Testis (tissue), 2 donors: ENCODE measurements at regions not wholly inside any gene's neighbourhood (a gene's known extent, or its start where the extent isn't known, plus 50 kb on each side); places are given as distances from the start of the nearest gene placed in this dataset.

Source experiments
- DNase-seq: peaks from one replicate; pipeline ENCODE4 v3.0.0-alpha.2; 2019
- H3K27ac ChIP-seq, 2 donors: fragments of 200-600 bp; sonication (generic); one replicate each; pipeline ENCODE4 v1.5.1; 2019
- H3K27me3 ChIP-seq: fragments of 200-600 bp; sonication (generic); one replicate; pipeline ENCODE4 v1.5.1; 2019
- H3K36me3 ChIP-seq: fragments of 200-600 bp; sonication (generic); one replicate; pipeline ENCODE4 v1.5.1; 2017; ENCODE audit warnings: low read depth; ENCODE audit errors: missing control alignments
- H3K4me1 ChIP-seq: fragments of 200-600 bp; sonication (generic); one replicate; pipeline ENCODE4 v1.5.1; 2019
- H3K4me3 ChIP-seq, 2 donors: fragments of 200-600 bp; sonication (generic); one replicate each; pipeline ENCODE4 v1.5.1; 2017 to 2019
- H3K9me3 ChIP-seq: fragments of 200-600 bp; sonication (generic); one replicate; pipeline ENCODE4 v1.5.1; 2017
- POLR2A ChIP-seq: fragments of 450-650 bp; IDR thresholded peaks from one replicate; pipeline ENCODE4 v1.6.1; 2017; ENCODE audit warnings: antibody characterized with exemption, mild to moderate bottlenecking, moderate library complexity
- WGBS, 2 donors: methylation state at CpG; one replicate each; pipeline ENCODE4 v1.1.5; 2018; 5-methylcytosine and 5-hydroxymethylcytosine counted together
- intact Hi-C: fragments of 100-400 bp; cut with DNase I; formaldehyde crosslinking; loops from one replicate; pipeline ENCODE4 v1.15.1; 2023; ENCODE audit warnings: low total_unique reads
- small RNA-seq, 2 donors: library from RNA; depleted of rRNA; stranded (forward); fragments of <200 nt; gene quantifications; one replicate each; pipeline ENCODE3, GENCODE V24; 2016
- TF ChIP-seq, protein P1 (sequence below), 3 experiments: fragments of 450-650 bp in 2 of 3; fragments of 200-600 bp in 1 of 3; sonication (generic) in 1 of 3; IDR thresholded peaks; one replicate each; pipeline ENCODE4 v1.5.1; 2016 to 2019; ENCODE audit warnings: antibody characterized with exemption in 3 of 3, mild to moderate bottlenecking in 2 of 3, moderate library complexity in 1 of 3

DNA sequence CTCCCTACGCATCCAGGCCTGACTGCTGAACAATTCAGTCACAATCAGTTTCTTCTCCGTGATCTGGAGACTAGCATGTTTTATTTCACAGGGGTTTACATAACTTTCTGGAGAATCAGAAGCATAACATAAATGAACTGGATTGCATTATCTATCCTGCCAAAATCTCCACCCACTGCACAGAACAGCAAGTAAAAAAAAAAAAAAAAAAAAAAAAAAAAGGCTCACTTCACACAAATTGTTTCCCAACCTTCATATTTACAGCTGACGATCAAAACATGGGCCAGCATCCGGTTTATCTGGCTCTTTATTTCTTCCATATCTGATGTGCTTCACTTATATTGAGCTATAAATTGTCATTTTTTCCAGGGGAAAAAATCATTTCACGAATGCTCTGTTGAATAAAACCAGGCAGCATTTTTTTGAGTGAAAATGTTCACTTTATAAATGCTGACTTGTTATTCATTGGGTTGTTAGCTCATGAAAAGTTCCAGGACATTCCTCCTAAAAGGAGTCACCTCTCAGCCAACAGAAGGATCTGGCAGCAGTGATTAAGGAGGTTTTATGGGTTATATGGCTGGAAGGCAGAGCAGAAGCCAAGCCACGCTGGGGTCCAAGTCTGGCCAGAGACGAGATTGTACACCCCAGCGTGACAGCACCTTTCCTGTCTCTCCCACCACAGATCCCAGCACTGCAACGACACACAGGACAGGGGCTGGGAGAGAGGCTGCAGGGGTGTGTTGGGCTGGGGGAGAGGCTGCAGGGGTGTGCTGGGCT is 51.2 kb upstream of the GLI2 start:
- Histone ChIP-seq H3K27me3 (no peaks in the 10 kb centered on the region), H3K4me3 (no peak overlapping the region), H3K9me3 (no peaks in the 10 kb centered on the region), H3K36me3 (no peaks in the 10 kb centered on the region), H3K4me1 (peaks cover 4% of the 10 kb centered on the region), H3K27ac (no peak overlapping the region)
- intact Hi-C loops = loop anchor here (5.0 kb wide), 1 partner anchor 337 kb away; the partner anchor contains the start of gene INHBB
- TF ChIP-seq, protein P1, sequence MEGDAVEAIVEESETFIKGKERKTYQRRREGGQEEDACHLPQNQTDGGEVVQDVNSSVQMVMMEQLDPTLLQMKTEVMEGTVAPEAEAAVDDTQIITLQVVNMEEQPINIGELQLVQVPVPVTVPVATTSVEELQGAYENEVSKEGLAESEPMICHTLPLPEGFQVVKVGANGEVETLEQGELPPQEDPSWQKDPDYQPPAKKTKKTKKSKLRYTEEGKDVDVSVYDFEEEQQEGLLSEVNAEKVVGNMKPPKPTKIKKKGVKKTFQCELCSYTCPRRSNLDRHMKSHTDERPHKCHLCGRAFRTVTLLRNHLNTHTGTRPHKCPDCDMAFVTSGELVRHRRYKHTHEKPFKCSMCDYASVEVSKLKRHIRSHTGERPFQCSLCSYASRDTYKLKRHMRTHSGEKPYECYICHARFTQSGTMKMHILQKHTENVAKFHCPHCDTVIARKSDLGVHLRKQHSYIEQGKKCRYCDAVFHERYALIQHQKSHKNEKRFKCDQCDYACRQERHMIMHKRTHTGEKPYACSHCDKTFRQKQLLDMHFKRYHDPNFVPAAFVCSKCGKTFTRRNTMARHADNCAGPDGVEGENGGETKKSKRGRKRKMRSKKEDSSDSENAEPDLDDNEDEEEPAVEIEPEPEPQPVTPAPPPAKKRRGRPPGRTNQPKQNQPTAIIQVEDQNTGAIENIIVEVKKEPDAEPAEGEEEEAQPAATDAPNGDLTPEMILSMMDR (IDR thresholded peaks at IDR 0.05) = no peak
- TF ChIP-seq POLR2A = no peak
- DNase-seq = no peak
- 67 to 69% methylated on average over 9 of the region's 9 CpGs for WGBS, 2 donors

DNA sequence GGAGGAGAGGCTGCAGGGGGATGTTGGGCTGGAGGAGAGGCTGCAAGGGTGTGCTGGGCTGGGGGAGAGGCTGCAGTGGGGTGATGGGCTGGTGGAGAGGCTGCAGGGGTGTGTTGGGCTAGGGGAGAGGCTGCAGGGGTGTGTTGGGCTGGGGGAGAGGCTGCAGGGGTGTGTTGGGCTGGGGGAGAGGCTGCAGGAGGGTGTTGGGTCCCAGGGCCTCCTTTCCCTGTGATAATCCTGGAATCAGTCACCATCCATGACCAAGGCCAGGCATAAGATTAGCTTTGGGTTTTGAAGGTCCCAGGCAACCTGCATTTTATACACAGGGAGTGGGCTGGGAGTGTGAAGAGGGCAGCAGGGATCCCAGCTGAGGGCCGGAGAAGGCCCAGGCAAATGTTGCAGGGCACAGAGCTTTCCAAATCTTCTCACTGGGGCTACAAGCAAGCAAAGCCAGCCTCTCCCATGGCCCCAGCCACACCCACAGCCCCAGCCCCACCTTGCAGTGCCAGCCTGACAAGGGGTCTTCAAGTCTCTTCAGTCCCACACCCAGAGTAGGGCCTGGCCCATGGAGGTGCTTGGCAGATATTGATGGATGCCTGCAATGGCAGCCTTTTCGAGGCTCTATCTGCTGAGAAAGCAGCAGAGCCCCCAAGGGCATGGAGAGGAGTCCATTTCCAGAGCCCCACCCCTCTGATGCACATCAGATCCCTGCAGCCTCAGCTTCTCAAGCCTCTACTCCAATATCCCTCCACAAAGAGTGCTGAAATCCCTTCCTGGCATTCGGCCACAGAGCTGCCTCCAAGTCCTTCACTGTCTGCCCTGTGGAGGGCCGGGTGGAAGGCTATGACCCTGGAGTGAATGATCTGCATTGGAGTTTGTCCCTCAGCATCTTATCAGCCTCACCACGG is 50.3 kb upstream of the GLI2 start:
- intact Hi-C loops = no loop called here
- Histone ChIP-seq H3K4me3 (no peak overlapping the region), H3K9me3 (no peaks in the 10 kb centered on the region), H3K4me1 (no peaks in the 10 kb centered on the region), H3K36me3 (no peaks in the 10 kb centered on the region), H3K27ac (no peak overlapping the region), H3K27me3 (no peaks in the 10 kb centered on the region)
- DNase-seq = no peak
- 78 to 100% methylated on average over 1 to 5 of the region's 5 CpGs for WGBS, 2 donors
- TF ChIP-seq POLR2A = no peak

Small RNA genes in the stretch of these regions (small RNA-seq; reads per million reads assigned to genes)
- gene RF00019 = 0 reads per million in 2 donors
